ENCODE measurements at regions not wholly inside any gene's neighbourhood (a gene's known extent, or its start where the extent isn't known, plus 50 kb on each side); places are given as distances from the start of the nearest gene placed in this dataset.

GRCh38 chr19:20397292-20397691, 168.3 kb downstream of the ZNF737 start:
- no peak overlapping the region for H3K4me3 ChIP-seq (ENCODE audit: low read length)

GRCh38 chr19:20388706-20389225, 176.8 kb downstream of the ZNF737 start:
- no peaks in the 10 kb centered on the region for H3K79me2 ChIP-seq (ENCODE audit: control insufficient read depth, low read length)
- no peak overlapping the region for H3K4me2 ChIP-seq (ENCODE audit: low read length)
- no peaks in the 10 kb centered on the region for H3F3A ChIP-seq (ENCODE audit: control insufficient read depth, insufficient read depth)
- no peak overlapping the region for H3K4me3 ChIP-seq (ENCODE audit: low read length)
- no peaks in the 10 kb centered on the region for H3K27me3 ChIP-seq (ENCODE audit: control insufficient read depth, low read length)
- no peak overlapping the region for H3K27ac ChIP-seq (ENCODE audit: low read depth, low read length)
- no peaks in the 10 kb centered on the region for H4K20me1 ChIP-seq (ENCODE audit: control insufficient read depth, insufficient read depth, low read depth, low read length)
- no peaks in the 10 kb centered on the region for H3K36me3 ChIP-seq (ENCODE audit: control insufficient read depth, low read length)
- no peak for TF ChIP-seq CTCF (IDR thresholded peaks at IDR 0.05; ENCODE audit: low read depth, low read length, poor library complexity, severe bottlenecking)
- no peak for TF ChIP-seq EZH2phosphoT487 (IDR thresholded peaks at IDR 0.05; ENCODE audit: borderline replicate concordance, low read length)
- H3K4me1 ChIP-seq (ENCODE audit: control insufficient read depth, low read length) = no peaks in the 10 kb centered on the region
- no peaks in the 10 kb centered on the region for H3K9me2 ChIP-seq (replicated peaks; ENCODE audit: control insufficient read depth, low read length)
- H3K9me3 ChIP-seq (ENCODE audit: control insufficient read depth, insufficient read depth, low read length) = no peaks in the 10 kb centered on the region

More at GRCh38 chr19:20397292-20397691, 168.3 kb downstream of the ZNF737 start:
- TF ChIP-seq CTCF (IDR thresholded peaks at IDR 0.05; ENCODE audit: low read depth, low read length, poor library complexity, severe bottlenecking) = no peak
- TF ChIP-seq EZH2phosphoT487 (IDR thresholded peaks at IDR 0.05; ENCODE audit: borderline replicate concordance, low read length) = no peak
- no peaks in the 10 kb centered on the region for H3K27me3 ChIP-seq (ENCODE audit: control insufficient read depth, low read length)
- peaks cover 44% of the 10 kb centered on the region for H3K9me3 ChIP-seq (ENCODE audit: control insufficient read depth, insufficient read depth, low read length)
- H3K36me3 ChIP-seq (ENCODE audit: control insufficient read depth, low read length) = peaks cover 41% of the 10 kb centered on the region
- H3K9me2 ChIP-seq (replicated peaks; ENCODE audit: control insufficient read depth, low read length) = no peaks in the 10 kb centered on the region
- H4K20me1 ChIP-seq (ENCODE audit: control insufficient read depth, insufficient read depth, low read depth, low read length) = no peaks in the 10 kb centered on the region
- H3K4me2 ChIP-seq (ENCODE audit: low read length) = no peak overlapping the region
- no peaks in the 10 kb centered on the region for H3K4me1 ChIP-seq (ENCODE audit: control insufficient read depth, low read length)
- 0 out of 2 replicates have a peak, but pooled peaks cover 3% of the 10 kb centered on the region for H3K79me2 ChIP-seq (ENCODE audit: control insufficient read depth, low read length)
- no peak overlapping the region for H3K27ac ChIP-seq (ENCODE audit: low read depth, low read length)
- no peaks in the 10 kb centered on the region for H3F3A ChIP-seq (ENCODE audit: control insufficient read depth, insufficient read depth)

- Histone ChIP-seq H3K27me3 (ENCODE audit: control insufficient read depth, low read length) (no peaks in the 10 kb centered on the region), H3F3A (ENCODE audit: control insufficient read depth, insufficient read depth) (no peaks in the 10 kb centered on the region), H3K4me3 (ENCODE audit: low read length) (no peak overlapping the region), H3K36me3 (ENCODE audit: control insufficient read depth, low read length) (no peaks in the 10 kb centered on the region), H3K9me3 (ENCODE audit: control insufficient read depth, insufficient read depth, low read length) (no peaks in the 10 kb centered on the region), H4K20me1 (ENCODE audit: control insufficient read depth, insufficient read depth, low read depth, low read length) (no peaks in the 10 kb centered on the region), H3K4me1 (ENCODE audit: control insufficient read depth, low read length) (no peaks in the 10 kb centered on the region), H3K27ac (ENCODE audit: low read depth, low read length) (no peak overlapping the region), H3K4me2 (ENCODE audit: low read length) (no peak overlapping the region), H3K9me2 (replicated peaks; ENCODE audit: control insufficient read depth, low read length) (no peaks in the 10 kb centered on the region), H3K79me2 (ENCODE audit: control insufficient read depth, low read length) (no peaks in the 10 kb centered on the region)
- TF ChIP-seq CTCF (IDR thresholded peaks at IDR 0.05; ENCODE audit: low read depth, low read length, poor library complexity, severe bottlenecking) (no peak), EZH2phosphoT487 (IDR thresholded peaks at IDR 0.05; ENCODE audit: borderline replicate concordance, low read length) (no peak)
These were observed 180.5 kb downstream of the ZNF737 start for GRCh38 chr19:20385061-20385460.
